Limb (tissue), 2 donors: ENCODE measurements at regions not wholly inside any gene's neighbourhood (a gene's known extent, or its start where the extent isn't known, plus 50 kb on each side); places are given as distances from the start of the nearest gene placed in this dataset.

ENCODE experiments used
- DNase-seq, 2 donors: peaks; one replicate each; pipeline ENCODE4 v3.0.0-alpha.2; 2016; ENCODE audit errors: extremely low spot score in 2 of 2

GRCh38 chr9:81266086-81266485, 423.3 kb downstream of the TLE1 start:
- no peak for DNase-seq

- DNase-seq = peak in 1 of 2 donors; percentile 57
These were observed 424.8 kb downstream of the TLE1 start for GRCh38 chr9:81264516-81264915.

GRCh38 chr9:81259896-81260295, 429.5 kb downstream of the TLE1 start:
- DNase-seq = no peak

GRCh38 chr9:81256368-81256767, 433.0 kb downstream of the TLE1 start:
- no peak for DNase-seq

- DNase-seq = no peak
These were observed 438.7 kb downstream of the TLE1 start for GRCh38 chr9:81250606-81251005.

GRCh38 chr9:81250041-81250440, 439.3 kb downstream of the TLE1 start:
- DNase-seq = no peak

- no peak for DNase-seq
These were observed 443.9 kb downstream of the TLE1 start for GRCh38 chr9:81245254-81245956.

GRCh38 chr9:81244631-81245030, 444.7 kb downstream of the TLE1 start:
- no peak for DNase-seq

GRCh38 chr9:81242866-81243265, 446.5 kb downstream of the TLE1 start:
- no peak for DNase-seq

- DNase-seq = no peak
These were observed 450.0 kb downstream of the TLE1 start for GRCh38 chr9:81239388-81239787.

- no peak for DNase-seq
These were observed 451.6 kb downstream of the TLE1 start for GRCh38 chr9:81237565-81238231.

- no peak for DNase-seq
These were observed 454.3 kb downstream of the TLE1 start for GRCh38 chr9:81234924-81235610.

- no peak for DNase-seq
These were observed 458.3 kb downstream of the TLE1 start for GRCh38 chr9:81231011-81231410.

GRCh38 chr9:81227507-81228245, 461.7 kb downstream of the TLE1 start:
- DNase-seq = no peak

GRCh38 chr9:81225596-81225995, 463.8 kb downstream of the TLE1 start:
- DNase-seq = no peak

GRCh38 chr9:81224166-81225081, 464.9 kb downstream of the TLE1 start:
- peak; percentile 27 to 43 for DNase-seq

GRCh38 chr9:81214975-81215374, 474.4 kb downstream of the TLE1 start:
- no peak for DNase-seq

GRCh38 chr9:81213456-81213855, 475.9 kb downstream of the TLE1 start:
- no peak for DNase-seq

GRCh38 chr9:81211741-81212140, 477.6 kb downstream of the TLE1 start:
- no peak for DNase-seq

GRCh38 chr9:81207651-81208050, 481.7 kb downstream of the TLE1 start:
- no peak for DNase-seq

GRCh38 chr9:81202292-81202691, 487.1 kb downstream of the TLE1 start:
- DNase-seq = no peak
